K562 (cell line): ENCODE measurements at regions not wholly inside any gene's neighbourhood (a gene's known extent, or its start where the extent isn't known, plus 50 kb on each side); places are given as distances from the start of the nearest gene placed in this dataset.

Experiments used
- BDP1 ChIP-seq: IDR thresholded peaks from 3 replicates; pipeline ENCODE4 v1.6.1; 2011; ENCODE audit not compliant: insufficient read length, insufficient read depth
- CBX2 ChIP-seq: fragments of 200-600 bp; sonication (generic); IDR thresholded peaks from one replicate; pipeline ENCODE4 v1.6.1; 2012; ENCODE audit warnings: mild to moderate bottlenecking, low read length, inconsistent platforms; ENCODE audit not compliant: insufficient read depth, poor library complexity, severe bottlenecking
- EGR1 ChIP-seq: fragments of 450-650 bp; conservative IDR thresholded peaks from 2 replicates; pipeline ENCODE4 v1.6.1; 2017; ENCODE audit warnings: mild to moderate bottlenecking
- MEF2A ChIP-seq: IDR thresholded peaks from 2 replicates; pipeline ENCODE4 v1.6.1; 2011; ENCODE audit warnings: low read depth, mild to moderate bottlenecking, low read length, moderate library complexity; ENCODE audit not compliant: control insufficient read depth
- POLR2G ChIP-seq: fragments of 200-400 bp; formaldehyde crosslinking; IDR thresholded peaks from 2 replicates; pipeline ENCODE4 v1.6.1; 2017; ENCODE audit warnings: low read depth, mild to moderate bottlenecking, antibody characterized with exemption, low read length, moderate library complexity
- TSC22D4 ChIP-seq: fragments of 450-650 bp; IDR thresholded peaks from 2 replicates; pipeline ENCODE4 v1.6.1; 2016; ENCODE audit warnings: missing genetic modification characterization, missing biosample characterization, control low read depth
- ZBTB1 ChIP-seq: sonication (generic); formaldehyde crosslinking; IDR thresholded peaks from 2 replicates; pipeline ENCODE4 v1.8.1; 2023; ENCODE audit warnings: missing genetic modification reagents, low read depth, mild to moderate bottlenecking, borderline replicate concordance
- ZNF184 ChIP-seq: sonication (generic); formaldehyde crosslinking; IDR thresholded peaks from 2 replicates; pipeline ENCODE4 v1.5.0; 2020; ENCODE audit warnings: missing genetic modification reagents
- ZNF445 ChIP-seq: fragments of 250-450 bp; sonication (Bioruptor Pico); IDR thresholded peaks from 2 replicates; pipeline ENCODE4 v1.4.0; 2020; ENCODE audit warnings: low read depth, mild to moderate bottlenecking, moderate library complexity
- TF ChIP-seq, protein P1 (sequence below): fragments of 450-650 bp; IDR thresholded peaks from 2 replicates; pipeline ENCODE4 v1.6.1; 2016; ENCODE audit warnings: mild to moderate bottlenecking, moderate library complexity
- TF ChIP-seq, protein P2 (sequence below), 2 experiments: IDR thresholded peaks in 1 of 2; conservative IDR thresholded peaks in 1 of 2; 2 replicates each; pipeline ENCODE4 v1.6.1; 2016; ENCODE audit warnings: low read depth in 2 of 2, mild to moderate bottlenecking in 1 of 2, missing compliant biosample characterization in 1 of 2, missing genetic modification characterization in 1 of 2, moderate library complexity in 1 of 2

DNA sequence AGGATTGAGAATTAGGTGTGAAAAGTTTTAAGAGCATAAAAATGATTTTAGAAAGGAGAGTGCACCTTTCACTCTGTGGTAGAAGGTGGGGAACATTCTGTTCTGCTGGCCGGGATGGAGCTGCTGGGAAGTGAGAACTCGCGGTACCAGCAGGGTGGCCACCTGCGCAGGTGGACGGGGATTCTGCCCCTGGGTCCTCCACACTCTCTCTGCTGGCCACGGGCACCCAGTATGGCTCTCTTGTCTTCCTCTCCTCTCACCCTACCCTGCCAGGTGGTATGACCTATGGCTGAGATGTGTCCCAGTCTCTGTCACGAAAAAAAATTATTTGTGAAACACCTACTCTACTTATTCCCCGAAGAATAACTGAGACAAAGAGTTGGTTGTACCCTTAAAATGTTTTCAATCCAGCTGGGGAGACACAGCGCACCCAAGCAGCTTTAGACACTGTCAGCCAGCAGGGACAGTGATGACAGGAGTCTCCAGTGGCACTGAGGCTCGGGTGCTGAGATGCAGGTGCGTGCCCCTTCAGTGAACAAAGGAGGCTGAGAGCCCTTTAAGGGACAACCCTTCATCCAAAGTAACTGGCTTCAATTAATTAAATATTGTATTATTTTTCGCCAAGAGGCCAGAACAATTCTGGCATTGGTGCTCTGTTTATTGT, 195.4 kb downstream of the TBXT start (continued):
- TF ChIP-seq, protein P1, sequence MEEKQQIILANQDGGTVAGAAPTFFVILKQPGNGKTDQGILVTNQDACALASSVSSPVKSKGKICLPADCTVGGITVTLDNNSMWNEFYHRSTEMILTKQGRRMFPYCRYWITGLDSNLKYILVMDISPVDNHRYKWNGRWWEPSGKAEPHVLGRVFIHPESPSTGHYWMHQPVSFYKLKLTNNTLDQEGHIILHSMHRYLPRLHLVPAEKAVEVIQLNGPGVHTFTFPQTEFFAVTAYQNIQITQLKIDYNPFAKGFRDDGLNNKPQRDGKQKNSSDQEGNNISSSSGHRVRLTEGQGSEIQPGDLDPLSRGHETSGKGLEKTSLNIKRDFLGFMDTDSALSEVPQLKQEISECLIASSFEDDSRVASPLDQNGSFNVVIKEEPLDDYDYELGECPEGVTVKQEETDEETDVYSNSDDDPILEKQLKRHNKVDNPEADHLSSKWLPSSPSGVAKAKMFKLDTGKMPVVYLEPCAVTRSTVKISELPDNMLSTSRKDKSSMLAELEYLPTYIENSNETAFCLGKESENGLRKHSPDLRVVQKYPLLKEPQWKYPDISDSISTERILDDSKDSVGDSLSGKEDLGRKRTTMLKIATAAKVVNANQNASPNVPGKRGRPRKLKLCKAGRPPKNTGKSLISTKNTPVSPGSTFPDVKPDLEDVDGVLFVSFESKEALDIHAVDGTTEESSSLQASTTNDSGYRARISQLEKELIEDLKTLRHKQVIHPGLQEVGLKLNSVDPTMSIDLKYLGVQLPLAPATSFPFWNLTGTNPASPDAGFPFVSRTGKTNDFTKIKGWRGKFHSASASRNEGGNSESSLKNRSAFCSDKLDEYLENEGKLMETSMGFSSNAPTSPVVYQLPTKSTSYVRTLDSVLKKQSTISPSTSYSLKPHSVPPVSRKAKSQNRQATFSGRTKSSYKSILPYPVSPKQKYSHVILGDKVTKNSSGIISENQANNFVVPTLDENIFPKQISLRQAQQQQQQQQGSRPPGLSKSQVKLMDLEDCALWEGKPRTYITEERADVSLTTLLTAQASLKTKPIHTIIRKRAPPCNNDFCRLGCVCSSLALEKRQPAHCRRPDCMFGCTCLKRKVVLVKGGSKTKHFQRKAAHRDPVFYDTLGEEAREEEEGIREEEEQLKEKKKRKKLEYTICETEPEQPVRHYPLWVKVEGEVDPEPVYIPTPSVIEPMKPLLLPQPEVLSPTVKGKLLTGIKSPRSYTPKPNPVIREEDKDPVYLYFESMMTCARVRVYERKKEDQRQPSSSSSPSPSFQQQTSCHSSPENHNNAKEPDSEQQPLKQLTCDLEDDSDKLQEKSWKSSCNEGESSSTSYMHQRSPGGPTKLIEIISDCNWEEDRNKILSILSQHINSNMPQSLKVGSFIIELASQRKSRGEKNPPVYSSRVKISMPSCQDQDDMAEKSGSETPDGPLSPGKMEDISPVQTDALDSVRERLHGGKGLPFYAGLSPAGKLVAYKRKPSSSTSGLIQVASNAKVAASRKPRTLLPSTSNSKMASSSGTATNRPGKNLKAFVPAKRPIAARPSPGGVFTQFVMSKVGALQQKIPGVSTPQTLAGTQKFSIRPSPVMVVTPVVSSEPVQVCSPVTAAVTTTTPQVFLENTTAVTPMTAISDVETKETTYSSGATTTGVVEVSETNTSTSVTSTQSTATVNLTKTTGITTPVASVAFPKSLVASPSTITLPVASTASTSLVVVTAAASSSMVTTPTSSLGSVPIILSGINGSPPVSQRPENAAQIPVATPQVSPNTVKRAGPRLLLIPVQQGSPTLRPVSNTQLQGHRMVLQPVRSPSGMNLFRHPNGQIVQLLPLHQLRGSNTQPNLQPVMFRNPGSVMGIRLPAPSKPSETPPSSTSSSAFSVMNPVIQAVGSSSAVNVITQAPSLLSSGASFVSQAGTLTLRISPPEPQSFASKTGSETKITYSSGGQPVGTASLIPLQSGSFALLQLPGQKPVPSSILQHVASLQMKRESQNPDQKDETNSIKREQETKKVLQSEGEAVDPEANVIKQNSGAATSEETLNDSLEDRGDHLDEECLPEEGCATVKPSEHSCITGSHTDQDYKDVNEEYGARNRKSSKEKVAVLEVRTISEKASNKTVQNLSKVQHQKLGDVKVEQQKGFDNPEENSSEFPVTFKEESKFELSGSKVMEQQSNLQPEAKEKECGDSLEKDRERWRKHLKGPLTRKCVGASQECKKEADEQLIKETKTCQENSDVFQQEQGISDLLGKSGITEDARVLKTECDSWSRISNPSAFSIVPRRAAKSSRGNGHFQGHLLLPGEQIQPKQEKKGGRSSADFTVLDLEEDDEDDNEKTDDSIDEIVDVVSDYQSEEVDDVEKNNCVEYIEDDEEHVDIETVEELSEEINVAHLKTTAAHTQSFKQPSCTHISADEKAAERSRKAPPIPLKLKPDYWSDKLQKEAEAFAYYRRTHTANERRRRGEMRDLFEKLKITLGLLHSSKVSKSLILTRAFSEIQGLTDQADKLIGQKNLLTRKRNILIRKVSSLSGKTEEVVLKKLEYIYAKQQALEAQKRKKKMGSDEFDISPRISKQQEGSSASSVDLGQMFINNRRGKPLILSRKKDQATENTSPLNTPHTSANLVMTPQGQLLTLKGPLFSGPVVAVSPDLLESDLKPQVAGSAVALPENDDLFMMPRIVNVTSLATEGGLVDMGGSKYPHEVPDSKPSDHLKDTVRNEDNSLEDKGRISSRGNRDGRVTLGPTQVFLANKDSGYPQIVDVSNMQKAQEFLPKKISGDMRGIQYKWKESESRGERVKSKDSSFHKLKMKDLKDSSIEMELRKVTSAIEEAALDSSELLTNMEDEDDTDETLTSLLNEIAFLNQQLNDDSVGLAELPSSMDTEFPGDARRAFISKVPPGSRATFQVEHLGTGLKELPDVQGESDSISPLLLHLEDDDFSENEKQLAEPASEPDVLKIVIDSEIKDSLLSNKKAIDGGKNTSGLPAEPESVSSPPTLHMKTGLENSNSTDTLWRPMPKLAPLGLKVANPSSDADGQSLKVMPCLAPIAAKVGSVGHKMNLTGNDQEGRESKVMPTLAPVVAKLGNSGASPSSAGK = no peak
- TF ChIP-seq MEF2A (no peak), ZNF184 (CRISPR knock-in tag) (no peak), BDP1 (no peak), TSC22D4 (tag) (no peak), POLR2G (no peak), EGR1 (no peak), ZNF445 (CRISPR knock-in tag) (no peak), CBX2 (no peak), ZBTB1 (no peak)
- TF ChIP-seq, protein P2, sequence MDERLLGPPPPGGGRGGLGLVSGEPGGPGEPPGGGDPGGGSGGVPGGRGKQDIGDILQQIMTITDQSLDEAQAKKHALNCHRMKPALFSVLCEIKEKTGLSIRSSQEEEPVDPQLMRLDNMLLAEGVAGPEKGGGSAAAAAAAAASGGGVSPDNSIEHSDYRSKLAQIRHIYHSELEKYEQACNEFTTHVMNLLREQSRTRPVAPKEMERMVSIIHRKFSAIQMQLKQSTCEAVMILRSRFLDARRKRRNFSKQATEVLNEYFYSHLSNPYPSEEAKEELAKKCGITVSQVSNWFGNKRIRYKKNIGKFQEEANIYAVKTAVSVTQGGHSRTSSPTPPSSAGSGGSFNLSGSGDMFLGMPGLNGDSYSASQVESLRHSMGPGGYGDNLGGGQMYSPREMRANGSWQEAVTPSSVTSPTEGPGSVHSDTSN (CRISPR knock-in tag; IDR thresholded peaks at IDR 0.05; ENCODE audit: low read depth) = no peak
- TF ChIP-seq, protein P2 (tag; conservative IDR thresholded peaks at IDR 0.05; ENCODE audit: low read depth) = no peak
